ENCODE measurements at regions not wholly inside any gene's neighbourhood (a gene's known extent, or its start where the extent isn't known, plus 50 kb on each side); places are given as distances from the start of the nearest gene placed in this dataset.

DNA sequence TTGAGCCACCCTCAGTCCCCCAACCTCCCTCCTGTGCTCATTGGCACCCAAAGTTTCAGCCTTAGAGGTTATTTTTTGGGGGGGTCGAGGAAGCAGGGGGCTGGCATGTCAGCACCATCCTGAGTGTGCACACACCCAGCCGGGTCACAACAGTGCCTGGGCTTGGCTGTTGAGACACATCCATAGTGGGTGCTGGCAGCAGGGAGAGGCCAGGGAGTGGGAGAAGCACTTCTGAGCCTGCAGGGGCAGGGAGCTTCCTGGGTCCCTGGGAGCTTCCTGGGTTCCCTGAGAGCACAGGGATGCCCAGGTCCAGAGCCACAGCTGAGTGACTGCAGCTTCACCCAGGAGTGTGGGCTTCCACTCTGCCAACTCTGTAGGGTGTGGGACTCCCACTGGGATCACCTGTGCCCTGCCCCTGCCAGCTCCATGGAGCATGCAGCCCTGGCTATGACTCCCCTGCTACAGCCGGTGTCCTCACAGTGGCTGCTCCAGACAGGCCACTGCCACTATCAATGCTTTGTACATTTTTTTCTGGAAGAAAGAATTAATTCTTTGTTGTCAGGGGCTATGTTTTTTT lies 240.4 kb downstream of the PTGER3 start:
- TF ChIP-seq RCOR1 (IDR thresholded peaks at IDR 0.05; ENCODE audit: borderline replicate concordance in 1 of 2, low read depth in 2 of 2, low read length in 2 of 2) (no peak), ZHX1 (conservative IDR thresholded peaks at IDR 0.05; ENCODE audit: low read length) (no peak)

Measured in K562 (cell line).